Neural progenitor cell (in vitro differentiated cells): ENCODE measurements at regions not wholly inside any gene's neighbourhood (a gene's known extent, or its start where the extent isn't known, plus 50 kb on each side); places are given as distances from the start of the nearest gene placed in this dataset.
"Not testable (repeated sequence)": the region's sequence is repeated elsewhere in the genome, so short reads cannot be mapped to it uniquely, and the experiment has no call there.

Source experiments
- DNase-seq: peaks from one replicate; pipeline ENCODE4 v3.0.0-alpha.2; 2016; ENCODE audit warnings: low spot score
- H2AFZ ChIP-seq: fragments of 200-600 bp; sonication (generic); replicated peaks from 2 replicates; pipeline ENCODE4 v1.6.1; 2016; ENCODE audit warnings: antibody characterized with exemption
- H3F3A ChIP-seq: fragments of 200-600 bp; sonication (generic); 2 replicates; pipeline ENCODE4 v1.6.1; 2016; ENCODE audit warnings: antibody characterized with exemption, low read depth
- H3K27ac ChIP-seq: fragments of 200-600 bp; sonication (generic); 2 replicates; pipeline ENCODE4 v1.5.1; 2016; ENCODE audit warnings: mild to moderate bottlenecking
- H3K27me3 ChIP-seq: fragments of 200-600 bp; sonication (generic); 2 replicates; pipeline ENCODE4 v1.6.1; 2016; ENCODE audit warnings: mild to moderate bottlenecking, moderate library complexity
- H3K36me3 ChIP-seq: fragments of 200-600 bp; sonication (generic); 2 replicates; pipeline ENCODE4 v1.5.1; 2016
- H3K4me1 ChIP-seq: fragments of 200-600 bp; sonication (generic); 2 replicates; pipeline ENCODE4 v1.6.1; 2016; ENCODE audit warnings: mixed run types
- H3K4me2 ChIP-seq: fragments of 200-600 bp; sonication (generic); 2 replicates; pipeline ENCODE4 v1.6.1; 2016
- H3K4me3 ChIP-seq: fragments of 200-600 bp; sonication (generic); 2 replicates; pipeline ENCODE4 v1.5.1; 2016
- H3K79me2 ChIP-seq: fragments of 200-600 bp; sonication (generic); 2 replicates; pipeline ENCODE4 v1.6.1; 2016; ENCODE audit warnings: low read depth
- H3K9ac ChIP-seq: fragments of 200-600 bp; sonication (generic); 2 replicates; pipeline ENCODE4 v1.6.1; 2016
- H3K9me3 ChIP-seq: fragments of 200-600 bp; sonication (generic); 2 replicates; pipeline ENCODE4 v1.5.1; 2016; ENCODE audit warnings: low read depth
- H4K20me1 ChIP-seq: fragments of 200-600 bp; sonication (generic); 2 replicates; pipeline ENCODE4 v1.6.1; 2016; ENCODE audit warnings: low read depth
- H3K27ac Mint-ChIP-seq: 3 replicates; pipeline ENCODE4 v1.8.0; 2021; ENCODE audit warnings: mixed read lengths
- H3K27me3 Mint-ChIP-seq: 2 replicates; pipeline ENCODE4 v1.8.0; 2022; ENCODE audit warnings: low read depth, mild to moderate bottlenecking, inconsistent platforms, moderate library complexity, mixed read lengths; ENCODE audit not compliant: insufficient read depth
- H3K36me3 Mint-ChIP-seq: 3 replicates; pipeline ENCODE4 v1.8.0; 2021; ENCODE audit warnings: mixed read lengths
- H3K4me1 Mint-ChIP-seq: 3 replicates; pipeline ENCODE4 v1.8.0; 2021; ENCODE audit warnings: mixed read lengths
- H3K4me3 Mint-ChIP-seq: 3 replicates; pipeline ENCODE4 v1.8.0; 2021; ENCODE audit warnings: mild to moderate bottlenecking, moderate library complexity, mixed read lengths
- H3K9me3 Mint-ChIP-seq: 3 replicates; pipeline ENCODE4 v1.8.0; 2020; ENCODE audit warnings: mixed read lengths
- EZH2 ChIP-seq: fragments of 200-600 bp; sonication (generic); IDR thresholded peaks from 2 replicates; pipeline ENCODE4 v1.6.1; 2017; ENCODE audit warnings: antibody characterized with exemption, mild to moderate bottlenecking, moderate library complexity
- EZH2phosphoT487 ChIP-seq: fragments of 200-600 bp; sonication (generic); IDR thresholded peaks from 2 replicates; pipeline ENCODE4 v1.6.1; 2017; ENCODE audit warnings: antibody characterized with exemption
- TF ChIP-seq, protein P1 (sequence below): fragments of 200-600 bp; sonication (generic); IDR thresholded peaks from 2 replicates; pipeline ENCODE4 v1.5.1; 2017; ENCODE audit warnings: antibody characterized with exemption, mild to moderate bottlenecking

DNA sequence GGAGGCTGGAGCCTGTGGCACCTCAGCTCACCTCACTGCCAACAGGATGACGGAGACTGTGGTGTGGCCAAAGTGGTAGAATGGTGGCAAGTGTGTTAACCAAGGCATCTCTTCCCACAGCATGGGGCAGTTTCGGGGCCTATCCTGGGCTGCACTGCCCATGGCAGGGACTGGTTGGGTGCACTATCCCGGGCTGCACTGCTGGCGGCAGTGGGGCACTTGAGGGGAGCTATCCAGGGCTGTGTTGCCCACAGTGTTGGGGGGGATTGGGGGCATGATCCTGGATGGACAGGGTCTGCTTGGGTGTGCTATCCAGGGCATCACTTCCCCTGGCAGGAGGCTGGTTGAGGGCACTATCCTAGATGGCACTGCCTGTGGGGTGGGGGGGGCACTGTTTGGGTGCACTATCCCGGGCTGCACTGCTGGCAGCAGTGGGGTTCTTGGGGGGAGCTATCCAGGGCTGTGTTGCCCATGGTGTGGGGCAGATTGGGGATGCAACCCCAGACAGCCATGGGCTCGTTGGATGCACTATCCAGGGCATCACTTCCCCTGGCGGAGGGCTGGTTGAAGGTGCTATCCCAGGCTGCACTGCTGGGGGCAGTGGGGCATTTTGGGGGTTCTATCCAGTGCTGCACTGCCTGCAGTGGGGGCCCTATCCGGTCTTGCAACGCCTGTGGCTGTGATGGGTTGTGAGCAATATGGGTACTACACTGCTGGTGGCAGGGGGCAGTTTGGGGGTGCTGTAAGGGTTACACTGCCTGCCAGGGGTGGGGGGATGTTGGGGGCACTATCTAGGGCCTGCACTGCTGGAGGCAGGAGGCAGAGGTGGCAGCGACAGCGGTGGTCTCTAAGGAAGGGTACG lies 129.7 kb downstream of the ZNF248 start:
- H3K4me3 Mint-ChIP-seq, result no peak overlapping the region
- Histone ChIP-seq H3F3A (no peaks in the 10 kb centered on the region), H3K4me3 (no peak overlapping the region), H2AFZ (no peak overlapping the region), H3K4me2 (no peak overlapping the region), H4K20me1 (no peaks in the 10 kb centered on the region), H3K36me3 (no peaks in the 10 kb centered on the region), H3K9ac (no peak overlapping the region), H3K4me1 (no peaks in the 10 kb centered on the region), H3K9me3 (no peaks in the 10 kb centered on the region), H3K27me3 (no peaks in the 10 kb centered on the region), H3K79me2 (no peaks in the 10 kb centered on the region), H3K27ac (no peak overlapping the region)
- H3K36me3 Mint-ChIP-seq, result no peaks in the 10 kb centered on the region
- H3K27ac Mint-ChIP-seq, result no peak overlapping the region
- H3K4me1 Mint-ChIP-seq, result no peaks in the 10 kb centered on the region
- peaks cover 7% of the 10 kb centered on the region for H3K27me3 Mint-ChIP-seq
- TF ChIP-seq EZH2 (no peak), EZH2phosphoT487 (no peak)
- TF ChIP-seq, protein P1, sequence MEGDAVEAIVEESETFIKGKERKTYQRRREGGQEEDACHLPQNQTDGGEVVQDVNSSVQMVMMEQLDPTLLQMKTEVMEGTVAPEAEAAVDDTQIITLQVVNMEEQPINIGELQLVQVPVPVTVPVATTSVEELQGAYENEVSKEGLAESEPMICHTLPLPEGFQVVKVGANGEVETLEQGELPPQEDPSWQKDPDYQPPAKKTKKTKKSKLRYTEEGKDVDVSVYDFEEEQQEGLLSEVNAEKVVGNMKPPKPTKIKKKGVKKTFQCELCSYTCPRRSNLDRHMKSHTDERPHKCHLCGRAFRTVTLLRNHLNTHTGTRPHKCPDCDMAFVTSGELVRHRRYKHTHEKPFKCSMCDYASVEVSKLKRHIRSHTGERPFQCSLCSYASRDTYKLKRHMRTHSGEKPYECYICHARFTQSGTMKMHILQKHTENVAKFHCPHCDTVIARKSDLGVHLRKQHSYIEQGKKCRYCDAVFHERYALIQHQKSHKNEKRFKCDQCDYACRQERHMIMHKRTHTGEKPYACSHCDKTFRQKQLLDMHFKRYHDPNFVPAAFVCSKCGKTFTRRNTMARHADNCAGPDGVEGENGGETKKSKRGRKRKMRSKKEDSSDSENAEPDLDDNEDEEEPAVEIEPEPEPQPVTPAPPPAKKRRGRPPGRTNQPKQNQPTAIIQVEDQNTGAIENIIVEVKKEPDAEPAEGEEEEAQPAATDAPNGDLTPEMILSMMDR, result no peak
- peaks cover 26% of the 10 kb centered on the region for H3K9me3 Mint-ChIP-seq
- DNase-seq, result no peak

DNA sequence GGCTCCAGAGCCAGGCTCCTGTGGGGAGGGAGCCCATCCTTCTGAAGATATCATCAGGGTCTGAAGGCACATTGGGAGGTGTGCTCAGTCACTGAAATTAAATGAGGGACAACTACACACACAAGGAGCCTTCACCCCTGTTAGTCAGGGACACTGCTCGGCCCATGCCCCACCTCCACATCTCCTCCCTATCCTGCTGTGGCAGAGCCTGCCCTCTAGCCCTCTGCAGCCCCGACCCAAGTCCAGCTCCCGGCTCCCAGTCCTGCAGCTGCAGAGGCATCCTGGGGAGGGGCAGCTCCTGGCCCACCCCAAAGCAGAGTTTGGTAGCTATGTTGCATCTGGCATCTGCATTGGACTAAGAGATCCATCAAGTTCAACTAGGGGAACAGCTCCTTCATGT lies 136.3 kb downstream of the ZNF248 start:
- no peaks in the 10 kb centered on the region for H3K79me2 ChIP-seq
- H3F3A ChIP-seq, result no peaks in the 10 kb centered on the region
- no peaks in the 10 kb centered on the region for H4K20me1 ChIP-seq
- Mint-ChIP-seq H3K36me3 (no peaks in the 10 kb centered on the region), H3K27me3 (peaks cover 3% of the 10 kb centered on the region), H3K27ac (no peak overlapping the region), H3K4me1 (no peaks in the 10 kb centered on the region), H3K4me3 (no peak overlapping the region), H3K9me3 (peaks cover 31% of the 10 kb centered on the region)
- H3K9me3 ChIP-seq, result no peaks in the 10 kb centered on the region
- H3K4me2 ChIP-seq, result no peak overlapping the region
- no peak overlapping the region for H3K27ac ChIP-seq
- H3K27me3 ChIP-seq, result no peaks in the 10 kb centered on the region
- DNase-seq, result no peak
- TF ChIP-seq EZH2phosphoT487 (no peak), EZH2 (no peak)
- TF ChIP-seq, protein P1, result no peak
- H2AFZ ChIP-seq, result no peak overlapping the region
- H3K36me3 ChIP-seq, result no peaks in the 10 kb centered on the region
- no peak overlapping the region for H3K4me3 ChIP-seq
- H3K9ac ChIP-seq, result no peak overlapping the region
- no peaks in the 10 kb centered on the region for H3K4me1 ChIP-seq

DNA sequence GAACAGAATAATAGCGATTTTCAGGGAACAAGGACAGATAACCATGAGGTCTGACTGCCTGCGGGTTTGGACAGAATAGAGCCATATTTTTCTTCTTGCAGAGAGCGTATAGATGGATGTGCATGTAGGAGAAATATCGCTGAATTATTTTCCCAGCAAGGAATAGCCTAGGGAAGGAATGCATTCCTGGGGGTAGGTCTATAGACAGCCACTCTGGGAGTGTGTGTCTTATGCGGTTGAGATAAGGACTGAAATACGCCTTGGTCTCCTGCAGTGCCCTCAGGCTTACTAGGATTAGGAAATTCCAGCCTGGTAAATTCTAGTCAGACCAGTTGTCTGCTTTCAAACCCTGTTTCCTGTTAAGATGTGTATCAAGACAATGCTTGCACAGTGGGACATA lies 139.3 kb downstream of the ZNF248 start:
- H2AFZ ChIP-seq, H3K27me3 ChIP-seq, H3K27ac ChIP-seq, H3K27ac Mint-ChIP-seq, H3K36me3 Mint-ChIP-seq, H3K79me2 ChIP-seq, H3K9ac ChIP-seq, DNase-seq, H3K36me3 ChIP-seq, H3K4me2 ChIP-seq, H3F3A ChIP-seq, H4K20me1 ChIP-seq, H3K4me3 Mint-ChIP-seq, H3K4me1 Mint-ChIP-seq, H3K4me1 ChIP-seq, H3K4me3 ChIP-seq, H3K27me3 Mint-ChIP-seq: not testable (repeated sequence)
- H3K9me3 ChIP-seq, result peaks cover 11% of the 10 kb centered on the region
- H3K9me3 Mint-ChIP-seq, result peaks cover 37% of the 10 kb centered on the region

DNA sequence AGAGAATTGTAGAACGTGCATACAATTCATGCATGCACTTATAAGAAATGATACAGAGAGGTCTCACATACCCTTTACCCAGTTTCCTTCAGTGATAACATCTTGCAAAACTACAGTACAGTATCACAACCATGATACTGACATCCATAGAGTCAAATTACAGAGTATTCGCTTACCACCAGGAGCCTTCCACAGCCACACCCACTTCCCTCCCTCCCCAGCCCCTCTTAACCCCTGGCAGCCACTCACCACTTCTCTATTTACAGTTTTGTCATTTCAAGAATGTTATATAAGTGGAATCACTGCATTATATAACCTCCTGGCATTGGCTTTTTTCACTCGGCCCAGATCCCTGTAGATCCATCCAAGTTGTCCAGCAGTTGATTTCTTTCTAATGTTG lies 143.8 kb downstream of the ZNF248 start:
- H3K36me3 Mint-ChIP-seq, result no peaks in the 10 kb centered on the region
- H3K27ac Mint-ChIP-seq, result no peak overlapping the region
- H3K9me3 Mint-ChIP-seq, result peaks cover 38% of the 10 kb centered on the region
- no peaks in the 10 kb centered on the region for H3K36me3 ChIP-seq
- no peaks in the 10 kb centered on the region for H3K4me1 Mint-ChIP-seq
- H3K79me2 ChIP-seq, result no peaks in the 10 kb centered on the region
- no peaks in the 10 kb centered on the region for H3F3A ChIP-seq
- no peaks in the 10 kb centered on the region for H4K20me1 ChIP-seq
- DNase-seq, result no peak
- H3K4me3 ChIP-seq, result no peak overlapping the region
- no peak overlapping the region for H3K27ac ChIP-seq
- TF ChIP-seq EZH2 (no peak), EZH2phosphoT487 (no peak)
- TF ChIP-seq, protein P1, result no peak
- H3K27me3 ChIP-seq, result no peaks in the 10 kb centered on the region
- no peak overlapping the region for H2AFZ ChIP-seq
- no peaks in the 10 kb centered on the region for H3K4me1 ChIP-seq
- H3K27me3 Mint-ChIP-seq, result peaks cover 2% of the 10 kb centered on the region
- H3K9ac ChIP-seq, result no peak overlapping the region
- peaks cover 11% of the 10 kb centered on the region for H3K9me3 ChIP-seq
- no peak overlapping the region for H3K4me2 ChIP-seq
- no peak overlapping the region for H3K4me3 Mint-ChIP-seq
